Ovary (tissue), 3 donors: ENCODE measurements at regions not wholly inside any gene's neighbourhood (a gene's known extent, or its start where the extent isn't known, plus 50 kb on each side); places are given as distances from the start of the nearest gene placed in this dataset.

Experiments used
- EP300 ChIP-seq: sonication (generic); formaldehyde crosslinking; IDR thresholded peaks from one replicate; pipeline ENCODE4 v1.6.1; 2017; ENCODE audit warnings: antibody characterized with exemption
- TF ChIP-seq, protein P1 (sequence below), 3 donors: fragments of 450-650 bp in 2 of 3; fragments of 200-600 bp in 1 of 3; IDR thresholded peaks; one replicate each; pipeline versions ENCODE4 v1.5.1 to v1.8.0; 2016 to 2022; ENCODE audit warnings: antibody characterized with exemption in 3 of 3, mild to moderate bottlenecking in 1 of 3
- donor health status: DM: no; HTN: no; CAD: no.

DNA sequence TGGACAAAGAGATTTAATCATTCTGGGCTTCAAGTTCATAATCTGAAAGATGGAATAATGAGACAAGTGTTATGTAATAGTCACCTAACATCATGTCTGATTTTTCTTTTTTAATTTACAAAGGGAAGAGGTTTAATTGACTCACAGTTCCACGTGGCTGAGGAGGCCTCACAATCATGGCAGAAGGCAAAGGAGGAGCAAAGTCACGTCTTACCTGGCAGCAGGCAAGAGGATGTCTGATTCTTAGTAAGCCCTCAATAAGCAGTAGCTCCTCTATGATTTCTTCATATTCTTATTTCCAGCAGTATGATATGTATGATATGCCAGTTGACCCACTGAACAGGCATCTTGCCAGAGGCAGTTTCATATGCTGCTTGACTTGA lies 152.7 kb downstream of the S1PR1 start:
- TF ChIP-seq, protein P1, sequence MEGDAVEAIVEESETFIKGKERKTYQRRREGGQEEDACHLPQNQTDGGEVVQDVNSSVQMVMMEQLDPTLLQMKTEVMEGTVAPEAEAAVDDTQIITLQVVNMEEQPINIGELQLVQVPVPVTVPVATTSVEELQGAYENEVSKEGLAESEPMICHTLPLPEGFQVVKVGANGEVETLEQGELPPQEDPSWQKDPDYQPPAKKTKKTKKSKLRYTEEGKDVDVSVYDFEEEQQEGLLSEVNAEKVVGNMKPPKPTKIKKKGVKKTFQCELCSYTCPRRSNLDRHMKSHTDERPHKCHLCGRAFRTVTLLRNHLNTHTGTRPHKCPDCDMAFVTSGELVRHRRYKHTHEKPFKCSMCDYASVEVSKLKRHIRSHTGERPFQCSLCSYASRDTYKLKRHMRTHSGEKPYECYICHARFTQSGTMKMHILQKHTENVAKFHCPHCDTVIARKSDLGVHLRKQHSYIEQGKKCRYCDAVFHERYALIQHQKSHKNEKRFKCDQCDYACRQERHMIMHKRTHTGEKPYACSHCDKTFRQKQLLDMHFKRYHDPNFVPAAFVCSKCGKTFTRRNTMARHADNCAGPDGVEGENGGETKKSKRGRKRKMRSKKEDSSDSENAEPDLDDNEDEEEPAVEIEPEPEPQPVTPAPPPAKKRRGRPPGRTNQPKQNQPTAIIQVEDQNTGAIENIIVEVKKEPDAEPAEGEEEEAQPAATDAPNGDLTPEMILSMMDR (IDR thresholded peaks at IDR 0.05): no peak
- TF ChIP-seq EP300: no peak
